Stimulated activated CD4-positive, alpha-beta T cell treated with anti-CD3 and anti-CD28 coated beads, TNF-alpha, amount 100 ng/mL, for 1 hour (primary cell): ENCODE measurements at regions not wholly inside any gene's neighbourhood (a gene's known extent, or its start where the extent isn't known, plus 50 kb on each side); places are given as distances from the start of the nearest gene placed in this dataset.

Experiments used
- DNase-seq, 3 donors: peaks; one replicate each; pipeline ENCODE4 v3.0.0-alpha.2; 2020; ENCODE audit warnings: low read depth in 3 of 3, low spot score in 1 of 3

DNA sequence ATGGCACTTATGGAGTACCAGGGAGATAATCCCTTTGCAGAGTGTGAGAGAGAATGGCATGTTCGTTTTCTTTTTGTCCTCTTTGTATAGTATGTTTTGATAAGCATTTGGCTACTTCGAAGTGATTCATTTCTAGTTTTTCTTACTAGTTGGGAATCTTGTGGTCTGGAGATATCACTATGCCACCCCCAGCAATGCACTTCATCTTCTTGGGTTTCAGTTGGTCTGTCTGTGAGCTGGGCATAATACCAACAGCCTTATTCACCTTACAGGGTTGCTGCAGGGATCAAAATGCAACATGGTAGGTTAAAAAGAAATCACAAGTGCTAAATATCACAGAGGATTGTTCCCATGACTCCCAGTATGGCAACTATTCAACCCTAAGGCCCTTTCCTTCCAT, 387.8 kb upstream of the CADM1 start:
- no peak for DNase-seq

DNA sequence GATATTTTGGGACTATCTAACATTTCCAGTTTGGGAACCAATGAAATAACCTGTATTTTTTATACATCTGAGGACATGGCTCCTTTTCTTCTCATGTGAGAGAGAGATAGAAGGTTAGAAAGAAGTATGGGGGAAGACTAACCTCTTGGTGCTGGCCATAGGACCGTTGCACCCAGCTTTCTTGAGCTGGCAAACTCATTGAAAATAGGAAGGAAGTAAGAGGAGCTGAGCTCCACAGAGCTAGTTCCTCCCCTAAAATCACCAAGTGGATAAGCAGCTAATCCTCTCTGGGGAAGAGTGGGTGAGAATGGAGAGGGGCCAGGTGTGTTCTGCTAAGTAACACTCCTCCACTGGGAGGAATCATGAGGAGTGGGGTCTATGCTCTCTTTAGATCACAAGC, 387.4 kb upstream of the CADM1 start:
- no peak for DNase-seq

DNA sequence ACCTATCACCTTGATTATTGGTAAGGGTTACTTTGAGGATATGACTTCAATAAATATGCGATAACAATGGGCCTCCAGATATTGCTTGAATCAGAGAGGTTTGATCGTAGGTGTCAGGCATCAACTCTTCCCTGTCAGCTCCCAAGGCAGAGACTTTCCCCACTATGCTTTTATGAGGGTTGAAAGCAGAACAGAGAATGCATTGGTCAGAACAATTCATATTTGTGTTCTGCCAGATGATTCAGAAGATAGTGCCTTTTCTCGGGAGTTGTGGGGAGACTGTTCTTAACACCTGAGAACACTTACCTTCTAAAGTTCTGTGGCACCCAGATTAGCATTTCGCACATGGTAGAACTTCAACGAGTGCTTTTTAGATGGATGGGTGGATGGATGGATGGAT, 386.3 kb upstream of the CADM1 start:
- no peak for DNase-seq

DNA sequence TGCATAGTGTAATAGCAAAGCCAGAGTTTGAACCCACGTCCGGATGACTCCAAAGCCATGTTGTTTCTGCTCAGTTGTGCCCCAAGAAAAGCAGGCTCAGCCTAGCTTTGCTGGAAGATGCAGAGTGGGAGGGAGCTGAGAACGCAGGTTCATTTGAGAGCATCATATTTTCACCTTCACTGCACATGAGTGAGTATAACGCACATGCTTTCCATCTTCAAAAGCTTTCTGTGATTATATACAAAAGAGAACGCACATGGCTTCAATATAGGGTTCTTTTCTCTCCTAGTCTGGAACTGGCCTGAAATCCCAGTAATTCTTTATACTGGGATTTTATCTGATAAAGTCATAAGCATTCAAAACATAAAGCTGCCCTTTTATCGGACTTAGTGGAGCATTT, 385.5 kb upstream of the CADM1 start:
- DNase-seq = no peak

DNA sequence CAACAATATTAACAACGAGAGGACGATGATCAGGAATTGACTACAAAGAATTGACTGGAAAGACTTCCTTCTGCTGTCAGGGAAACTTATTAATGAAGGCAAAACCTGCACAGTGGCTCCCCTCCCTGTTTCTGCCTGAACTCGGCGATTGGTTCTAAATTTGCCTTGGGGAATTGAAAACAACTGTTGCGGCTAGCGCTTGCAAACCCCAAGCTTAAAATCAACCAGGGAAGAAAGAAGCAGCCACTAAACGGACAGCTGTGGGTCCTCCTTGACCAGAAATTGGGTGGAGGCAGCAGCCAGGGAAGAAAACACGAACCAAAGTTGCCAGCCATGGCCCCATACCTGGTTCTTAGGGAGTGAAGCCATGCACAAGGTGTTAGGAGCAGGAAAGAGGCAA, 383.5 kb upstream of the CADM1 start:
- DNase-seq = no peak

DNA sequence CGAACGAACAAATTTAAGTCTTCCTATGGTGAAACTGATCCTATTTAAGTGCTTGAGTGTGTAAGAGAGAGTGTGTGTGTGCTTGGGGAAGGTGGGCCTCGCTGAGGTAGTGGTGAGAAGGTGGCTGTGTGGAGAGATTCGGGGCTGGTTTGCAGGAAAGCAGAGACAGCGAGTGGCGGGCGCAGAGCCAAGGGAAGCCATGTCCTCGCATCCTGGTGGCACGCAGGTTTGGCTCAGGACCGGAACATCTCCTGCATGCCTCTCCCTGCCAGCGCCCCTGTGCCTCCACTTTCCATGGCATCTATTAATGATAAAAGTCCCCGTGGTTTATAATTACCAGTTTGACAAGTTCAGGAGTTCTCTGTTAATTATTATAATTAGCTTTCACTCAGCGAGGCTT, 383.1 kb upstream of the CADM1 start:
- DNase-seq = no peak

DNA sequence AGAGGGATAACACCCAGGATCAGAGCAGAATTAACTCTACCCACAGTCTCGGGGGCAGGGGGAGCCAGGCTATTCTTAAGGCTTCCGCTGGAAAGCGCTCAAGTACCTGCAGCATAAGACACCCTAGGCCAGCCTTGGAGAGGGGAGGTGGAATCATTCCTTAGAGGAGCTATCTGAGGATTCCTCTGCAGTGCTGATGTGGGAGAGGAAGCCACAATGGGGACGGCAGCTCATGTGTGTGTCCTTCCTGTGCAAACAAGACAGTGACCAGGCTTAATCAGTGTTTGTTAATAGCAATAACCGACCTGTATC, 382.2 kb upstream of the CADM1 start:
- DNase-seq = no peak

DNA sequence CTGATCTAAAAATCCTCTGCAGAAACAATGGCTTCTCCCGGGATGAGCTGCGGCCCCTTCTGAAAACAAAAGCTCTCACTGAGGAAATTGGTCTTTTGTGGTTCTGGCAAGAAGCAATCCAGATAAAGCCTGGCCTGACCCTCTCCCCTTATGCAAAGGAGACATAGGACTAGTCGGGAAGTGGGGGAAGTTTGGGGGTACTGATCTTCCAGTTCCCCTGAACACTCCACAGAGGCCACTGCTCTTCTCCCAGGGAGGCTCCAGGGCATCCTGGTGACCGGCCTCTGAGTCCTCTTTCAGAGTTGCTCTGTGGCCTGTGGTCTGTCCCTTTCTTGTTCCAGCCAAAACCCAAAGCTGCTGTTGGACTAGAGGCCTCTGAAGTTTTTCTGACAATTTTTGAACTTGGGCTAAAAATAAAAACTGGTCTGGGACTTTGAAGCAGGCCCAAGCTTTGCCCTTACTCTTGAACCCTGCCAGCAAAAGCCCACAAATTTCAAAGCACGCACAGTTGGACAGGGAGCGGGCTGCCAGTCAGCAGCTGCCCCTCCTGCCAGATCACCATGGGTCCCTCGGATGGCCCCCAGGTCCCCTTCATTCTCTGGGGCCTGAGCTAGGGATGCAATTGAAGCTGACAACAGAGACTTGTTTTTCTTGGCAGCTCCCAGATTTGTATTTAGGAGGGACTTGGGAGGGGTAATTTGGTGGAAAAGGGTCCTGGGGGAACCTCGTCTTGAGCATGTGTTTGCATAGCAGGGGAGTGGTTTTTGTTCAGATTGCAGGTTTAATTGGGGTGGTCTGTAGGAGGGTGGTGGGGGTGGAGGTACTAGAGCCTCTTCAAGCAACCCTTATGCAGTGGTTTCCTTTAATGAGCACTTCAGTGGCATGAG, 381.6 kb upstream of the CADM1 start:
- no peak for DNase-seq

DNA sequence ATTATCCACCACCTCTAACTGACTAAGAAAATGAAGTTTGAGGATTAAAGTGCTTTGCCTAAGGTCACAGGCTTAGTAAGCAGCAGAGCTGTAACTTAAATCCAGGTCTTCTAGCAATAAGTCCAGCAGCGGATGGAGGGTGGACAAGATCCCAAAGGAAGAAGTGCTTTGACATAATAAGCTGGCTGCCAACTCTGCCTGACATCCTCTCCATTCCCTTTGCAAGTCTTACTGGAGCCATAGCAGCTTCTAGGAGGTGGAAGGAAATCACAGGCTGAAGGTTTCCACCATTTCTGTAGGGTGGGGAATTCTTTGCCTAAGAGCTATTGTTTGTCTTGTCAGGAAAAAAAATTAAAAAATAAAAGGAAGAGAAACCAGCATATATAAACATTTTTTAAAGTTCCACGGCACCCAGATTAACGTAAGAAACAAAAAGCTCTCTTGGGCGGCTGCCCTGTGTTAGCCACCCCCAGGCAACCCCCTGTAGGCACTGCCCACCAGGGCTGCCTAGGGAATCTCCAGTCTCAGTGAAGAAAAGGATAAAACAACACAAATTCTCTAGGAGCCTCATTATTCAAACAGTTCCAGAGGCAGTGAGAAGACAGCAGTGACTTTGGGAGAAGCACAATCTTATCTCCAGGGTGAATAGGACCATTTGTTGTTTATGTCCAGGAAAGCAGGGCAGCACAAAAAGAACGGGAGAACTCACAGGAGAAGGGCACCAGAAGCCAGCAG, 380.8 kb upstream of the CADM1 start:
- DNase-seq = no peak

DNA sequence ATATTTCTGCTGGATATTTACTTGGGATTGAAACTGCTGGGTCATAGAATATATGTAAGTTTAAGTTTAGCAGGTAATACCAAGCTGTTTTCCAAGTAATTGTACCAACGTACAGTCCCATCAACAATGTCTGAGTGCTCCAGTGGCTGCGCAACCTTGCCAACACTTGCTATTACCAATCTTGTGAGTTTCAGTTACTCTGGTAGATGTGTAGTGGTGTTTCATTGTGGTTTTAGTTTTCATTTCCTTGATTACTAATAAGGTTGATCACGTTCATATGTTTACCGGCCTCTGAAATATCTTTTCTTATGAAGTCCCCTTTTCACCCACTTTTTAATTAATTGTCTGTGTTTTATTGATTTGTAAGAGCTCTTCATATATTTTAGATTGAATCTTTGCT, 370.6 kb upstream of the CADM1 start:
- no peak for DNase-seq

DNA sequence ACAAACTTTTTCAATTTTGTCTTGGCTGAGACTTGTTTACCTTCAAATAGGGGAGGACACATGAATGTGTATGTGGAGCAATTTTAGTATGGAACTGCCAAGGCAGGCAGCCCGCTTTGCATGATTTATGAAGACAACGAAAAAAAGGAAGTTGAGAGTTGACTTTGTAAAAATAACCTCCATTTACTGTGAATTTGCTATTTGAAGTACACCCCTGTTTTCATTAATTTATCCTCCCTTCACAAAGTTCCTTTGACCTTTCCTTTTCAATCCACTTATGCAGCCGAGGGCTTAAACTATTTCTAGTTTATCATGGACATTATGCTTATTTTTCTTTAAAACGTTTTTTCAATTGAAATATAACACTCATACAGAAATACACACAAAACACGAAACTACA, 369.6 kb upstream of the CADM1 start:
- DNase-seq = no peak

DNA sequence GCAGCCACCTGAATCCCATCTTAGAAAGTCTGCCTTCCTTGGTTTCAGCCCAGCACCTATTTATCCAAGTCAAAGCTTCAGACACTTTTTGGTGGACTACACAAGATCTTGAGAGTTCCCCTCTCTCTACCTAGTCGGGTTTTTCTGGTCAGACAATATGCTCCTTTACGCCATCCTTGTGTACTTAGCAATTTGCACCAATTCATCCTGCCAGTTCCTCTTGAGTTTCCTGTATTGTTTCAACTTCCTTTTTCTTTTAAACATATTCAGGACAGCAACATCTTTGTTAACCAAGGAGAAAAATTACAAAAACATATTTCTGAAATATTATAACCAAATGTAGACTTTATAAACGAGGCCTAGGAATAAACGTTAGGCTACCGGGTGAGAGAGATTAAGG, 368.2 kb upstream of the CADM1 start:
- no peak for DNase-seq

DNA sequence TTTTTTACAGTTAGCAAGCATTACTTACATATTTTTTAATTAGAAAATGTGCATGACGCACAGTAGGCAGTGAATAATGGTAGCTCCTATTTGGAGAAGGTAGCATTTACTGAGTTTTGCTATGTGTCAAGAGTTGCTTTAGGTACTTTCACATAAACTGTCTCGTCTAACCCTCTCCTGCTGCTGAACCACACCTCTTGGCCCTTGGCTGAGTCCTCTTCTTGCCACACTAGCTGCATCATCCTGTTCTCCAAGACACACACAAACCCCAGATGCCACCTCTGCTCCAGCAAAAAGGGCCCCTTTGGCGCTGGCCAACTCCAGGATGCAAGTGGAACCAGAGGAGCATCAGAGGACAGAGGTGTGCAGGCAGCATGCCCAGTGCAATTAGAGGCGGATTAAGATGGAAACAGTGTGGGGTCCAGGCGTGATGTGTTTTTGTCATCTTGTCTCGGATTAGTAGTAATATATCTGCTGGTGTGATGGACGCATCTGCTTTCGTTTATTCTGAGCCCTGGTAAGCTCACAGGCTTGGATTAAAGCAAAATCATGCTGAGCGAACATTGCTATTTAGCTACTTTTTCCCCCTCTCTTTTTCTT, 367.0 kb upstream of the CADM1 start:
- no peak for DNase-seq

DNA sequence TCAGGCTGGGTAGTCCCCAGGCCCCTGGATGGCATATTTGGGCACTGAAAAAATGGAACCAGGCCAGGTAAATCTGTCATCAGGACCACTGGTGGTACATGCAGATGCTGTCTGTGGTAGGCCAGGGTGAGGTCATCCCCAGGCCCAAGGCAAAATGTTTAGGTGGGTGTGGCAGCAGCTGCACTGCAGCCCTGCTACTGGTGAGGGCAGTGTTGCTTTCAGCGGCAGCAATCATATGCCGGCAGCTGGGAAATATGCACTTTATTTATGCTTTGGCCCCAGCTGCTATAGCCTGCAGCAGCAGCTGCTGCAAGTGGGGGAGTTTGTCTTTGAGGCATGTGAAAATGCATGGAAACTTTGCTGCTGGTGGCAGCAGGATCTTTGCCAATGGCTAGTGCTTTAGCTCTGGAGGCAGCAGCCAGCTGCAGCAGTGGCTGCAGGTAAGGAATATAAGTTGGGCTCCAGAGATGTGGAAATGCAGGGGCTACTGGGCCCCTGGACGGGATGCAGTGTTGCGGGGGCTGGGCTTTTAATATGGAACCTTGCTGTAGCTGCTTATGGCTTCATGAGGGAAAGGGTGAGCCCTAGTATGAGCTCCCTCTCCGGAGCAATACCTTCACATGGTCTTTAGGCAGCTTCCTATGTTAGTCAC, 365.7 kb upstream of the CADM1 start:
- no peak for DNase-seq

DNA sequence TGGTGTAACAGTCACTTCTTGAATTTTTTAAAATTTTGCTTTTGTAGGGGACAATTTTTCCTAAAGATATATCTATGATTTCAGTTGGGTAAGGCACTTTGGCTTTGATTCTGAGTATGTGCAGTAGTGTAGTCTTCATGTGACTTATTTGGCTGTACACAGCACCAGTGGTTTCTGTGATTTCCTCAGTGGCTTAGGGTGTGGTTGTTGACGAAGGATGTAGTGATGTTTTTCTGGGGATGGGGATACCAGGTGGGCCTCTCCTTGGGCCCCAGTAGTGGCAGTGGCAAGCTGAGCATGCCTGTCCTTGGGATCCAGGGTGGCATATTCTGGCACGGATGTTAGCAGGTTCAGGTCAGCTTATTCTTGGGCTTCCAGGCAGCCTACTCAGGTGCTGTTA, 364.9 kb upstream of the CADM1 start:
- DNase-seq = no peak

DNA sequence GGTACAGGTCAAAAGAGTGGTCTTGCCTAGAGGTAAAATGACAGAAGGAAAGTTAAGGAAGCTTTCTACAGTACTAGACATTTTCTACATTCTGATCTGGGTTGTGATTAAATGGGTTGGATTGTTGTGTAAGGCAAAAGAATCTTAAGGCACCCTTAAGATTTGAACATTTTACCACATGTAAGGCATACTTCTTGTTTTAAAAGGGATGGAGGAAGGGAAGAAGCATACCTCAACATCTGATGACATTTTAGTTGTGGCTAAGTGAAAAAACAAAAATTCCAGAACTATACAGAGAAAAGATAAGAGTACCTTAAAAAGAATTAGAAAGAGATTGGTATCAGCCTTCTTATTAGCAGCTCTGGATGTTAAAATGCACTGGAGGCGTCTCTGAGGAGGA, 356.0 kb upstream of the CADM1 start:
- DNase-seq = no peak

DNA sequence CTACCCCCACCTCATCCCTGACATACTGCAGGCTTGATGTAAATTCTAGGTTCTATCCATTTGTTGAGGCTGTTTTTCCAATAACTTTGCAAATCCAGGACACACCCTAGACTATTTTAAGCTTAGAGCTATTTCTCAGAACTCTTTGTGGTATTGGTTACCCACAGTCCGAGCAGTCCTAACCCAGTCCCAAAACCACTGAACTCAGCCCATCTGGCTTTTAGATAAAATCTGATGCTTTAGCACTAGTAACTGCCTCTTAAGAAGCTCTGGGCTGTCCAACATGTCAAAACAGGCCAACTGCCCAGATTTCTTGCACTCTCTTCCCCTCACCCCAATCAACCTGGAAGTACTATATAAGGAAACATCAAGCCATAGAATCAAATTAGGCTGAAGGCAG, 344.4 kb upstream of the CADM1 start:
- DNase-seq = no peak

DNA sequence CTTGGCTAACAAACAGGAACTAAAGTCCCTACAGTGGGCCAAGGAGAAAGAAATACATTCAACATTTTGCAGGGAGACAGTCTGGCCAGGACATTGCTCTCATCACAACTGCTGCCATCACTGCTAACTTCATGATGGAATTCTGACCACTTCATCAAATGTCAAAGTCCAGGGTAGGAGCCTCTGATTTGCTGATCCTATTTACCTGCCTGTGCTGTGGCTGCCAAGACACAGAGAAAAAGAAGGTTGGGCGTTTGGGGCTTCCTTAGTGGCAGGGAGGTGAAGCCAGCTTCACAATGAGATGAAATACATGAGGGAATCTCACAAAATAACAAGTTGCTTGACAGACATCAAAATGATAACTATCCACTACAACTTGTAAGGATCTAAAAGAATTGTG, 343.9 kb upstream of the CADM1 start:
- DNase-seq = no peak

DNA sequence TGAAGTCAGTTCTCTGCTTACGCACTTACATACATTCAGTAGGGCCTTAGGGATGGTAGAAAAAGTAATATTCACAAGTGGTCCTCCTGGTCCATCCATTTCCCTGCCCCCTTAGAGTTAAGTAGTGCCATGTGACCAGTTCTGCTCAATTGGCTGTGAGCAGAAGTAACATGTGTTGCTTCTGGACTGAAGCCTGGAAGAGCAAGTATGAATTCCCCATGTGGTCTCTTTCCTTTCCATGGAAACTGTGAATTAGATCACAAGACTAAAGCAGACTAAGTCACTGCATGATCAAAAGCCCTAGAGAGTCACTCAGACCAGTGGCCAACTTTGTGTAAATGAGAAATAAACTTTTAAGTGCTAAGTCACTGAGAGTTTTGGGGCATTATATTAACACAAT, 341.7 kb upstream of the CADM1 start:
- DNase-seq = no peak

DNA sequence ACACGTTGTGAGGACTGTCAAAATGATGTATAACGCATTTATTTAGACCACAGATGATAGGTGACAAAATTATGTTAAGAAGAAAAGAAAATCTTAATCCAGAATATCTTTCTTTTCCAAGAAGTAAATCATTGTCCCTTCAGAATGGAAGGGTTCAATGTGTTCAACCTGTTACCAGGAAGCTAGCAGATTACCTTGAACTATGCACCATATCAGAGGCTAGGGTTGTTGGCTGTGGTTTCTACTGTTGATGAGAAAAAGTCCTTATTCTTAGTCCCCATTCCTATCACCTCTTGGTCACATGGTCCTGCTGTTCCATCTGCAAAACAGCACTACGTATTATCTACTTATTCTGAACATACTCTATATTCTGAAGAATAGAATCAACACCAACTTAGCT, 339.5 kb upstream of the CADM1 start:
- no peak for DNase-seq

DNA sequence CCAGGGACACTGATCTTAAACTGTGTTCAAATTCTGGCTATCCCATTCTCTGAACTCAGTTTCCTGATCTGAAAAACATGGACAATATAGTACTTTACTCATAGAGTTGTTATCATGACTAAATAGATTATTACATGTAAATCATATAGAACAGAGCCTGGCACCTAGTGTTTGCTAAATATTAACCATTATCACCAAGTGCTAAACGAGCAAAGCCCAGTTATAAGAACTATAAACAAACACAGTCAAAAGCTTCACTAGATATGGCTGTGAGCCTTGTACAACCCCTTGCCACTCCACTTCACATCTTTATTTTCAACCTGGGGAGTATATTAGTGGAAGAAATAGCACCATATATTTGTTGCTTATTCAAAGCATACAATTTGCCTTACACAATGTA, 338.9 kb upstream of the CADM1 start:
- no peak for DNase-seq

DNA sequence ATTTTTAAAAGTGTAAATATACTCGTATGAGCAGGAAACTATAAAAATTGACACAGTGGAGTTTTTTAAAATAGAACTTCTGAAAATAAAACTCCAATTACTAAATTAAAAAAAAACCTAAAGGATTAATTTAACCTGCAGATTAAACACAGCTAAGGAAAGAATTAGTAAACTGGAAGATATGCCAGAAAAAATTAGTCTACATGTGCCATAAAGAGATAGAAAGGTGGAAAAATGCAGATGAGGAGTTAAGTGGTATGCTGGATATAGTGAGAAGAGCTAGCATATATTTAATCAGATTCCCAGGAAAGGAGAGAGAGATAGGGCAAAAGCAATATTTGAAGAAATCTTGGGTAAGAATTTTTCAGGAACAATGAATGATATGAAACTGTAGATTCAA, 315.8 kb upstream of the CADM1 start:
- DNase-seq = no peak
